ENCODE measurements at regions not wholly inside any gene's neighbourhood (a gene's known extent, or its start where the extent isn't known, plus 50 kb on each side); places are given as distances from the start of the nearest gene placed in this dataset.

- no peaks in the 10 kb centered on the region for H3K36me3 ChIP-seq
- H3K9me3 ChIP-seq (replicated peaks) = no peaks in the 10 kb centered on the region
- intact Hi-C loops (cut with micrococcal nuclease) = no loop called here
- no peaks in the 10 kb centered on the region for H3K27me3 ChIP-seq (ENCODE audit: low read depth)
- H3K4me1 ChIP-seq = peaks cover 18% of the 10 kb centered on the region
- no peak for DNase-seq
- H3K4me3 ChIP-seq = no peak overlapping the region
- no peak for TF ChIP-seq CTCF (IDR thresholded peaks at IDR 0.05; ENCODE audit: borderline replicate concordance)
- no peak overlapping the region for H3K27ac ChIP-seq (replicated peaks)
These were observed 311.6 kb upstream of the CDYL start for GRCh38 chr6:4464638-4465037.

- Histone ChIP-seq H3K4me3 (no peak overlapping the region), H3K4me1 (peaks cover 29% of the 10 kb centered on the region)
- intact Hi-C loops (cut with micrococcal nuclease) = no loop called here
These were observed 313.0 kb upstream of the CDYL start for GRCh38 chr6:4463236-4463635.

GRCh38 chr6:4460586-4461475, 315.4 kb upstream of the CDYL start:
- H3K27me3 ChIP-seq (ENCODE audit: low read depth) = no peaks in the 10 kb centered on the region
- peak overlapping the region; percentile 81 for H3K27ac ChIP-seq (replicated peaks)

More at GRCh38 chr6:4463236-4463635, 313.0 kb upstream of the CDYL start:
- H3K27me3 ChIP-seq (ENCODE audit: low read depth) = no peaks in the 10 kb centered on the region
- no peaks in the 10 kb centered on the region for H3K9me3 ChIP-seq (replicated peaks)
- H3K36me3 ChIP-seq = no peaks in the 10 kb centered on the region
- no peak overlapping the region for H3K27ac ChIP-seq (replicated peaks)
- no peak for TF ChIP-seq CTCF (IDR thresholded peaks at IDR 0.05; ENCODE audit: borderline replicate concordance)
- no peak for DNase-seq

GRCh38 chr6:4459996-4460395, 316.2 kb upstream of the CDYL start:
- H3K36me3 ChIP-seq = no peaks in the 10 kb centered on the region
- H3K27me3 ChIP-seq (ENCODE audit: low read depth) = no peaks in the 10 kb centered on the region
- peaks cover 11% of the 10 kb centered on the region for H3K9me3 ChIP-seq (replicated peaks)
- intact Hi-C loops (cut with micrococcal nuclease) = no loop called here
- no peak for DNase-seq
- peak overlapping the region; percentile 81 for H3K27ac ChIP-seq (replicated peaks)
- no peak overlapping the region for H3K4me3 ChIP-seq
- peaks cover 29% of the 10 kb centered on the region for H3K4me1 ChIP-seq
- no peak for TF ChIP-seq CTCF (IDR thresholded peaks at IDR 0.05; ENCODE audit: borderline replicate concordance)

More at GRCh38 chr6:4460586-4461475, 315.4 kb upstream of the CDYL start:
- peaks cover 11% of the 10 kb centered on the region for H3K9me3 ChIP-seq (replicated peaks)
- no peak overlapping the region for H3K4me3 ChIP-seq
- H3K36me3 ChIP-seq = no peaks in the 10 kb centered on the region
- H3K4me1 ChIP-seq = peaks cover 29% of the 10 kb centered on the region
- peak; percentile 77 for DNase-seq
- intact Hi-C loops (cut with micrococcal nuclease) = no loop called here
- TF ChIP-seq CTCF (IDR thresholded peaks at IDR 0.05; ENCODE audit: borderline replicate concordance) = no peak

- peak overlapping the region; percentile 81 for H3K27ac ChIP-seq (replicated peaks)
- TF ChIP-seq CTCF (IDR thresholded peaks at IDR 0.05; ENCODE audit: borderline replicate concordance) = no peak
- DNase-seq = no peak
- H3K4me1 ChIP-seq = peaks cover 29% of the 10 kb centered on the region
- no peaks in the 10 kb centered on the region for H3K27me3 ChIP-seq (ENCODE audit: low read depth)
- H3K4me3 ChIP-seq = no peak overlapping the region
- intact Hi-C loops (cut with micrococcal nuclease) = no loop called here
- H3K9me3 ChIP-seq (replicated peaks) = peaks cover 11% of the 10 kb centered on the region
- no peaks in the 10 kb centered on the region for H3K36me3 ChIP-seq
These were observed 317.2 kb upstream of the CDYL start for GRCh38 chr6:4459032-4459431.
